ENCODE measurements at regions not wholly inside any gene's neighbourhood (a gene's known extent, or its start where the extent isn't known, plus 50 kb on each side); places are given as distances from the start of the nearest gene placed in this dataset.
"Not testable (repeated sequence)": the region's sequence is repeated elsewhere in the genome, so short reads cannot be mapped to it uniquely, and the experiment has no call there.

GRCh38 chr3:177629276-177629675, 432.0 kb upstream of the TBL1XR1 start:
- Histone ChIP-seq H3K9me3 (no peaks in the 10 kb centered on the region), H3K36me3 (ENCODE audit: control insufficient read depth in 2 of 2, extremely low read depth in 1 of 2, insufficient read depth in 1 of 2, low read length in 1 of 2) (no peaks in the 10 kb centered on the region), H3K27ac (ENCODE audit: low read length) (no peak overlapping the region), H3K4me3 (ENCODE audit: control insufficient read depth in 1 of 2, extremely low read depth in 1 of 2, low read length in 1 of 2) (no peak overlapping the region), H3K27me3 (replicated peaks in 1 of 2; ENCODE audit: control insufficient read depth in 2 of 2, extremely low read depth in 1 of 2, insufficient read depth in 2 of 2, low read length in 1 of 2) (no peaks in the 10 kb centered on the region), H3K4me1 (ENCODE audit: control insufficient read depth in 1 of 2, extremely low read depth in 1 of 2, insufficient read depth in 2 of 2, low read length in 2 of 2) (no peaks in the 10 kb centered on the region)
- DNase-seq = no peak
- no peak overlapping the region for H3K4me3 Mint-ChIP-seq
- no peak overlapping the region for H3K27ac Mint-ChIP-seq
- no peak for ATAC-seq (replicated peaks in 1 of 4)
- no CpG with 5 or more reads among the region's 3 CpGs for WGBS (ENCODE audit: insufficient coverage)
- no peaks in the 10 kb centered on the region for H3K36me3 Mint-ChIP-seq
- POLR2A ChIA-PET = no interaction called here
- H3K9me3 Mint-ChIP-seq = peaks cover 0 to 12% (median 6%) of the 10 kb centered on the region in 3 donors
- CTCF ChIA-PET = no interaction called here
- peaks cover 8 to 11% (median 10%) of the 10 kb centered on the region in 3 donors for H3K4me1 Mint-ChIP-seq
- no peaks in the 10 kb centered on the region for H3K27me3 Mint-ChIP-seq

- H3K27me3 ChIP-seq (replicated peaks in 1 of 2; ENCODE audit: control insufficient read depth in 2 of 2, extremely low read depth in 1 of 2, insufficient read depth in 2 of 2, low read length in 1 of 2) = no peaks in the 10 kb centered on the region
- Mint-ChIP-seq H3K36me3 (no peaks in the 10 kb centered on the region), H3K27me3 (no peaks in the 10 kb centered on the region), H3K4me1 (no peaks in the 10 kb centered on the region), H3K4me3 (no peak overlapping the region), H3K9me3 (no peaks in the 10 kb centered on the region), H3K27ac (no peak overlapping the region)
- DNase-seq (no peak), ATAC-seq (replicated peaks in 1 of 4) (no peak)
- H3K27ac ChIP-seq (ENCODE audit: low read length) = no peak overlapping the region
- H3K9me3 ChIP-seq = no peaks in the 10 kb centered on the region
- H3K4me1 ChIP-seq (ENCODE audit: control insufficient read depth in 1 of 2, extremely low read depth in 1 of 2, insufficient read depth in 2 of 2, low read length in 2 of 2) = no peaks in the 10 kb centered on the region
- H3K36me3 ChIP-seq (ENCODE audit: control insufficient read depth in 2 of 2, extremely low read depth in 1 of 2, insufficient read depth in 1 of 2, low read length in 1 of 2) = no peaks in the 10 kb centered on the region
- POLR2A ChIA-PET = no interaction called here
- H3K4me3 ChIP-seq (ENCODE audit: control insufficient read depth in 1 of 2, extremely low read depth in 1 of 2, low read length in 1 of 2) = no peak overlapping the region
- WGBS (ENCODE audit: insufficient coverage) = no CpG with 5 or more reads among the region's 5 CpGs
- CTCF ChIA-PET = no interaction called here
These were observed 436.5 kb upstream of the TBL1XR1 start for GRCh38 chr3:177633671-177634207.

GRCh38 chr3:177635601-177636106, 438.4 kb upstream of the TBL1XR1 start:
- POLR2A ChIA-PET; H3K4me3 ChIP-seq (ENCODE audit: control insufficient read depth in 1 of 2, extremely low read depth in 1 of 2, low read length in 1 of 2); H3K27ac Mint-ChIP-seq; CTCF ChIA-PET; H3K9me3 ChIP-seq; H3K4me1 ChIP-seq (ENCODE audit: control insufficient read depth in 1 of 2, extremely low read depth in 1 of 2, insufficient read depth in 2 of 2, low read length in 2 of 2); H3K27ac ChIP-seq (ENCODE audit: low read length); H3K36me3 ChIP-seq (ENCODE audit: control insufficient read depth in 2 of 2, extremely low read depth in 1 of 2, insufficient read depth in 1 of 2, low read length in 1 of 2); H3K27me3 Mint-ChIP-seq; H3K36me3 Mint-ChIP-seq; H3K9me3 Mint-ChIP-seq; H3K4me3 Mint-ChIP-seq; H3K27me3 ChIP-seq (replicated peaks in 1 of 2; ENCODE audit: control insufficient read depth in 2 of 2, extremely low read depth in 1 of 2, insufficient read depth in 2 of 2, low read length in 1 of 2); DNase-seq; ATAC-seq (replicated peaks in 1 of 4): not testable (repeated sequence)
- peaks cover 12 to 13% (median 12%) of the 10 kb centered on the region in 3 donors for H3K4me1 Mint-ChIP-seq
- WGBS (ENCODE audit: insufficient coverage) = no CpG with 5 or more reads among the region's 3 CpGs

- ChIA-PET CTCF (no interaction called here), POLR2A (no interaction called here)
- no peak overlapping the region for H3K4me3 ChIP-seq (ENCODE audit: control insufficient read depth in 1 of 2, extremely low read depth in 1 of 2, low read length in 1 of 2)
- H3K9me3 ChIP-seq = no peaks in the 10 kb centered on the region
- DNase-seq (no peak), ATAC-seq (replicated peaks in 1 of 4) (no peak)
- no peaks in the 10 kb centered on the region for H3K27me3 ChIP-seq (replicated peaks in 1 of 2; ENCODE audit: control insufficient read depth in 2 of 2, extremely low read depth in 1 of 2, insufficient read depth in 2 of 2, low read length in 1 of 2)
- no peak overlapping the region for H3K27ac ChIP-seq (ENCODE audit: low read length)
- H3K4me3 Mint-ChIP-seq = no peak overlapping the region
- no peaks in the 10 kb centered on the region for H3K36me3 ChIP-seq (ENCODE audit: control insufficient read depth in 2 of 2, extremely low read depth in 1 of 2, insufficient read depth in 1 of 2, low read length in 1 of 2)
- H3K36me3 Mint-ChIP-seq = peaks cover 4% of the 10 kb centered on the region
- WGBS (ENCODE audit: insufficient coverage) = 65% methylated on average over 6 of the region's 8 CpGs
- H3K27me3 Mint-ChIP-seq = no peaks in the 10 kb centered on the region
- H3K4me1 Mint-ChIP-seq = peaks cover 51 to 56% (median 53%) of the 10 kb centered on the region in 3 donors
- peaks cover 10 to 40% of the 10 kb centered on the region in 2 experiments for H3K4me1 ChIP-seq (ENCODE audit: control insufficient read depth in 1 of 2, extremely low read depth in 1 of 2, insufficient read depth in 2 of 2, low read length in 2 of 2)
- H3K27ac Mint-ChIP-seq = peak overlapping the region in 1 of 2 donors; percentile 69
- peaks cover 0 to 3% (median 0%) of the 10 kb centered on the region in 3 donors for H3K9me3 Mint-ChIP-seq
These were observed 443.2 kb upstream of the TBL1XR1 start for GRCh38 chr3:177640319-177640965.

GRCh38 chr3:177641206-177641605, 443.9 kb upstream of the TBL1XR1 start:
- CTCF ChIA-PET = no interaction called here
- POLR2A ChIA-PET = no interaction called here

GRCh38 chr3:177642042-177642803, 444.9 kb upstream of the TBL1XR1 start:
- Mint-ChIP-seq H3K4me3 (peak overlapping the region; percentile 28 to 59 (median 30)), H3K27ac (peak overlapping the region; percentile 88 to 92), H3K9me3 (peaks cover 0 to 3% (median 0%) of the 10 kb centered on the region in 3 donors), H3K4me1 (peaks cover 68 to 72% (median 69%) of the 10 kb centered on the region in 3 donors), H3K27me3 (no peaks in the 10 kb centered on the region), H3K36me3 (peaks cover 4% of the 10 kb centered on the region)
- H3K4me3 ChIP-seq (ENCODE audit: control insufficient read depth in 1 of 2, extremely low read depth in 1 of 2, low read length in 1 of 2) = no peak overlapping the region
- no peaks in the 10 kb centered on the region for H3K27me3 ChIP-seq (replicated peaks in 1 of 2; ENCODE audit: control insufficient read depth in 2 of 2, extremely low read depth in 1 of 2, insufficient read depth in 2 of 2, low read length in 1 of 2)
- DNase-seq = no peak
- H3K4me1 ChIP-seq (ENCODE audit: control insufficient read depth in 1 of 2, extremely low read depth in 1 of 2, insufficient read depth in 2 of 2, low read length in 2 of 2) = peaks cover 14 to 44% of the 10 kb centered on the region in 2 experiments
- H3K9me3 ChIP-seq = no peaks in the 10 kb centered on the region
- 54% methylated on average over 3 of the region's 8 CpGs for WGBS (ENCODE audit: insufficient coverage)
- CTCF ChIA-PET = no interaction called here
- peak; percentile 18 to 61 (median 38) for ATAC-seq (replicated peaks in 1 of 4)
- POLR2A ChIA-PET = interaction anchor here in 1 of 2 donors (0.6 kb wide), 1 partner anchor 73 kb away, joined by 3 read pairs; no protein-coding TSS in a partner anchor
- no peaks in the 10 kb centered on the region for H3K36me3 ChIP-seq (ENCODE audit: control insufficient read depth in 2 of 2, extremely low read depth in 1 of 2, insufficient read depth in 1 of 2, low read length in 1 of 2)
- H3K27ac ChIP-seq (ENCODE audit: low read length) = peak overlapping the region; percentile 74

More at GRCh38 chr3:177641206-177641605, 443.9 kb upstream of the TBL1XR1 start:
- H3K27me3 Mint-ChIP-seq = no peaks in the 10 kb centered on the region
- no peaks in the 10 kb centered on the region for H3K36me3 ChIP-seq (ENCODE audit: control insufficient read depth in 2 of 2, extremely low read depth in 1 of 2, insufficient read depth in 1 of 2, low read length in 1 of 2)
- H3K4me3 Mint-ChIP-seq = no peak overlapping the region
- H3K36me3 Mint-ChIP-seq = peaks cover 4% of the 10 kb centered on the region
- no CpG with 5 or more reads among the region's 1 CpG for WGBS (ENCODE audit: insufficient coverage)
- H3K27me3 ChIP-seq (replicated peaks in 1 of 2; ENCODE audit: control insufficient read depth in 2 of 2, extremely low read depth in 1 of 2, insufficient read depth in 2 of 2, low read length in 1 of 2) = no peaks in the 10 kb centered on the region
- peaks cover 10 to 40% of the 10 kb centered on the region in 2 experiments for H3K4me1 ChIP-seq (ENCODE audit: control insufficient read depth in 1 of 2, extremely low read depth in 1 of 2, insufficient read depth in 2 of 2, low read length in 2 of 2)
- H3K4me1 Mint-ChIP-seq = peaks cover 58 to 62% (median 59%) of the 10 kb centered on the region in 3 donors
- no peaks in the 10 kb centered on the region for H3K9me3 ChIP-seq
- H3K9me3 Mint-ChIP-seq = peaks cover 0 to 3% (median 0%) of the 10 kb centered on the region in 3 donors
- no peak overlapping the region for H3K4me3 ChIP-seq (ENCODE audit: control insufficient read depth in 1 of 2, extremely low read depth in 1 of 2, low read length in 1 of 2)
- ATAC-seq (replicated peaks in 1 of 4) = no peak
- peak overlapping the region; percentile 22 for H3K27ac ChIP-seq (ENCODE audit: low read length)
- peak overlapping the region in 1 of 2 donors; percentile 92 for H3K27ac Mint-ChIP-seq
- no peak for DNase-seq
